ENCODE measurements at regions not wholly inside any gene's neighbourhood (a gene's known extent, or its start where the extent isn't known, plus 50 kb on each side); places are given as distances from the start of the nearest gene placed in this dataset.

DNA sequence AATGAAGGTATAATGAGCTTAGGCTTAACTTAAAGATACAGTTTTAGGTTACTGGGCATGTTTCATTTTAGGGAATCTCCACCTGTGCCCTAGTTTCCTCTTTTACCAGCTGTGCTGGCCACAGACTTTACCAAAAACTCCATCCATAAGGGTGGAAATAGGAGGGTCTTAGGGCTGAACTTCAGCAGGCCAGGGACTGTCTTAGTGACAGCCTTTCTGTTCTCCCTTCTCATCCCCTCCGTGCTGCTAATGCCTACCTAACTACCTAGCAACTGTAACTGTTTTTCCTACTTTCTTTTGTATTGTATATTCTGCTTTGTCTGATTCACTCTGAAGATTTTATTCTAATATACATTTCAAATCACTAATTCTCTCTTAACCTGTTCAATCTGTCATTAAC is 1375.3 kb downstream of the PCDH18 start:
- no peak for DNase-seq (ENCODE audit: low read depth in 1 of 2, low spot score in 1 of 2)

GRCh38 chr4:136150046-136150445 is 1382.2 kb downstream of the PCDH18 start:
- no peak for DNase-seq (ENCODE audit: low read depth in 1 of 2, low spot score in 1 of 2)

DNA sequence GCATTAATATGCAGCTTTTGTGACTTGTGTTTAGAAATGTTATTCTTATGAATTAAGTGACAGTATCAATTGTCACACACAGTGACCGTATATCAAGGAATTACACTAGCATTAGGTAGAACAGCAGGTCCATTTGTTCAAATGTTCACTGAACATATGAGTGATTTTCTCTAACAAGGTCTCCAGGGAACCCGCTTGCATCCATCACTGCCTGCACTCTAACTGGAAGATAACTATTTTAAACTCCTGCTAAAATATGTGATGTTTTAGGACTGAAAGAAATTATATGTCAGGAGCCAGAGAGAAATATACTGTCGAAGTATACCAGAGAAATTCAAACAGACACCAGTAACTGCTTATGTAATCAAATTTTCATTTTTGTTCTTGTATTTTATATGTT is 1395.7 kb downstream of the PCDH18 start:
- DNase-seq (ENCODE audit: low read depth in 1 of 2, low spot score in 1 of 2) = no peak

GRCh38 chr4:136124251-136124745 is 1408.0 kb downstream of the PCDH18 start:
- DNase-seq (ENCODE audit: low read depth in 1 of 2, low spot score in 1 of 2) = no peak

DNA sequence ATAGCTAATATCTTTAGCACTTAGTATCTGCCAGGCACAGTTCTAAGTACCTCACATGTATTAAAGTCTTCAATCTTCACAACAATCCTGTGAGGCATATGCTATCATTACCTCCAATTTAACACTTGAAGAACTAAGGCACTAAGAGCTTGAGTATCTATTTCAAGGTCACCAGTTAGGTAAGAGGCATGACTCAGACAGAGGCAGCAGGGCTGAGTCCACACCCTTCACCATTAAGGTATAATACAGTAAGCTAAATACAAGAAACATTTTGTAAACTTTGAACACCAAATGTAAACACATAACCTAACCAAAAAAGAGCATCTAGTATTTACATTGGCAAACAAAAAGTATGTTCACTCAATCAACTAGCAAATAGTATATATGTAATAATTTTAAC is 1410.9 kb downstream of the PCDH18 start:
- DNase-seq (ENCODE audit: low read depth in 1 of 2, low spot score in 1 of 2) = no peak

- no peak for DNase-seq (ENCODE audit: low read depth in 1 of 2, low spot score in 1 of 2)
These were observed 1418.4 kb downstream of the PCDH18 start for GRCh38 chr4:136113921-136114320.

- no peak for DNase-seq (ENCODE audit: low read depth in 1 of 2, low spot score in 1 of 2)
These were observed 1420.2 kb downstream of the PCDH18 start for GRCh38 chr4:136112116-136112515.

GRCh38 chr4:136106753-136107152 is 1425.5 kb downstream of the PCDH18 start:
- no peak for DNase-seq (ENCODE audit: low read depth in 1 of 2, low spot score in 1 of 2)

DNA sequence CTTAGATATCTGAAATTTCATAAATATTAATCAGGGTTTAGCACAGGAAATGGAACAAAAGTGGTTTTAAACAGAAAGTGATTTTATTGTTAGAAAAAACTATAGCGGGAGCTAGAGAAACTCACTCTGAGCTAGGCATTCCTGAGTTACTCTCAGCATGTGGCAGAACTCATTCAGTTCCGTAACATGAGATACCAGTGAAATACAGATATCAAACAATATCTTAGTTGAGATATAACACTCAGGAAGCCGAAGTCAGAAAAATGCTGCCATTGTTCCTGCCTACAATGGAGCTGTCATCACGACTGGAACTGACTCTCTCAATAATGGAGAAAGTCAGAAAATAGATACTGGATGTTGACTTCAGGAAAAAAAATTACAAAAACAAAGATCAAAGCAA is 1428.7 kb downstream of the PCDH18 start:
- no peak for DNase-seq (ENCODE audit: low read depth in 1 of 2, low spot score in 1 of 2)

- no peak for DNase-seq (ENCODE audit: low read depth in 1 of 2, low spot score in 1 of 2)
These were observed 1434.6 kb downstream of the PCDH18 start for GRCh38 chr4:136097676-136098075.

GRCh38 chr4:136088211-136088867 is 1444.0 kb downstream of the PCDH18 start:
- no peak for DNase-seq (ENCODE audit: low read depth in 1 of 2, low spot score in 1 of 2)

GRCh38 chr4:136078976-136079375 is 1453.3 kb downstream of the PCDH18 start:
- no peak for DNase-seq (ENCODE audit: low read depth in 1 of 2, low spot score in 1 of 2)

DNA sequence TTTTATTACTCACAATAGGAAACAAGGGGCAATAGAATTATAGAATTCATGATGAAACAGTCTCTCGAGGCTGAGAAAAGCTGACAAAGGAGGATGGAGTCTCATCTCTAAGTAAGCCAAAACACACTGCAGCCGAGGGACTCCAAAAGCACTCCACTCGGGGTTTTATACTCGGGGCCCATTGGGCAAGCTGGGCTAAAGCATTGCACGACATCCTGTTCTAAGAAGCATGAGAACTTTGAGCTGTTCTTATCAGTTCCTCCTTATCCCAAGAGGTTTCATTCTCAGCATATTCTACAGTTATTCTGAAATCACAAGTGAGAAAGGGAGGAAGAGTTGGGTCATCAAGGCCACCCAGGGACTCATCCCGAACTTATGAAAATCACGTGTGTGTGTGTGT is 1475.5 kb downstream of the PCDH18 start:
- no peak for DNase-seq (ENCODE audit: low read depth in 1 of 2, low spot score in 1 of 2)

DNA sequence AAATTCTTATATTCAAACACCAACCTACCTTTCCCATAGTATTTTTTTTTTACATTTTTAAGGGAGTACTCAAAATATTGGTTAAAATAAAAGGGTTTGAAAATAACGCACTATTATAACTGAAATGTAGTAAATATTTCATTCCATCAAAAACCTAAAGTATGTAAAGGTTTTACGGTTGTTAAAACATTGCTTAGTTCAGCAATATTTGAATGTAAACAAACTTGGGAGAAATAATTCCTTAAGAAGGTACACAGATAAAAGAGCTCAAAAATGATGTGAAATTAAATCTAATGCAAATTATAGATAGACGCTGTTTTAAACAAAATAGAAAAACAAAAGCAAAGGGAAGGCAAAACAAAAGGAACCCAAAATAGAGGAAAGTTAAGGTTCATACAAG is 1476.9 kb downstream of the PCDH18 start:
- no peak for DNase-seq (ENCODE audit: low read depth in 1 of 2, low spot score in 1 of 2)

DNA sequence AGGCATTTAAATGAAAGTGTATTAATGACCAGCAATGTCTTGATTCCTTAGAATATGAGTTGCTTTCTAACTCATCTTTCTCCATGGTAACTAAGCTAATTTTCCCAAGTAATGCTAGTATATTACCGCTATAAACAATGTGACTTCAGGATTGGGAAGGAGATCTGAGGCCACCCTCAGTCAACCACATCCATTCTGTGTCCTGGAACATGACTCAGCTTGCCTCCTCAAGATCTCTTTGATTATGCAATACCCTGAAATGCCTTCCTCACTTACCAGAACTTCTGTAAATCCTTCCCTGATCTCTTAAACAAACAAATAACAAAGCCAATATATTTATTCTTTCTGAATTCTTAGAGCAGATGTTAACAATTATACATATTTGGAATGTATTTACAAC is 1495.5 kb downstream of the PCDH18 start:
- DNase-seq (ENCODE audit: low read depth in 1 of 2, low spot score in 1 of 2) = no peak

DNA sequence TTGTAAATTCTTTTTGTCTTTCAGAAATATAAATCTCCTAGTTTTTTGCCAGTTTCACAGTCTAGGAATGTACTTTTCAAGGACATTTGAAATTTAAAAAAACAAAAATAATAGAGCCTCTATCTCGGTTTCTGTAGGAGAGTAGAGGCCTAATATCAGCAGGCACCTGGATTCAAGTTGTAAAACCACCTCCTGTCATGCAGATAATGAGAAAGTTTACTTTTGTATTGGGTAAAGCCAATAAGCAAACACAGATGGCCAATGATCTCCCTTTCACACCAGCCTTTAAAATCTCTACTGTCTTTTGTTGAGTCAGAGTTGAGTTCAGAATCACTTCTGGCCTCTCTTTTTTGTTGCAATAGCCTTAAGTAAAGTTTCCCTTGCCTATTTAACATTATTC is 1499.9 kb downstream of the PCDH18 start:
- DNase-seq (ENCODE audit: low read depth in 1 of 2, low spot score in 1 of 2) = no peak

GRCh38 chr4:136025540-136025939 is 1506.8 kb downstream of the PCDH18 start:
- DNase-seq (ENCODE audit: low read depth in 1 of 2, low spot score in 1 of 2) = no peak

- DNase-seq (ENCODE audit: low read depth in 1 of 2, low spot score in 1 of 2) = no peak
These were observed 1514.7 kb downstream of the PCDH18 start for GRCh38 chr4:136017556-136017955.

GRCh38 chr4:136012220-136012619 is 1520.1 kb downstream of the PCDH18 start:
- no peak for DNase-seq (ENCODE audit: low read depth in 1 of 2, low spot score in 1 of 2)

DNA sequence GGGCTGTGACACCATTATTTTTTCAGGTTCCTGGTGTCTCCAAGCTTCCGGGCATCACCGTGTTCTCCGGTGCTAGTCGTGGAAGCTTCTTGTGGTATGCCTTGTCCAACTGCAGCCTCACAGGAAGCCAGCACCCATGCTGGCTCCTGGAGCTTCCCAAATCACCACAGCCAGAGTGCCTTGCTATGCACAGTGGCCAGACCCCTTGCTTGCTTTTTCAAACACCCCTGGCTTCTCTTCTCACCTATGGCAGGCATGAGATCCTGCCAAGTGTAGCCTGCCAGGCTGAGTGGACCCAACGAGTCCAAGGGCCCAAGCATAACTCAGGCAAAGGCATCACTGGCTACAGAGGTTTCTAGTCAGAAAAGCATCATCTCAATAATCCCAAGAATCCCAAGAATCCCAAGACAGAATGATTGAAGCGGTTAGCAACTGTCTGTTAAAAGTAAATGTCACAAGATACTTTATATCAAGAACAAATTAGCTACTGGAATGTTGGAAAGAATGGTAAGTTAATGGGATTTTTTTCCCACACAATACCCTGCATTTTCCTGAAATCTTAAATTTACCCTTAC is 1522.9 kb downstream of the PCDH18 start:
- DNase-seq (ENCODE audit: low read depth in 1 of 2, low spot score in 1 of 2) = no peak

DNA sequence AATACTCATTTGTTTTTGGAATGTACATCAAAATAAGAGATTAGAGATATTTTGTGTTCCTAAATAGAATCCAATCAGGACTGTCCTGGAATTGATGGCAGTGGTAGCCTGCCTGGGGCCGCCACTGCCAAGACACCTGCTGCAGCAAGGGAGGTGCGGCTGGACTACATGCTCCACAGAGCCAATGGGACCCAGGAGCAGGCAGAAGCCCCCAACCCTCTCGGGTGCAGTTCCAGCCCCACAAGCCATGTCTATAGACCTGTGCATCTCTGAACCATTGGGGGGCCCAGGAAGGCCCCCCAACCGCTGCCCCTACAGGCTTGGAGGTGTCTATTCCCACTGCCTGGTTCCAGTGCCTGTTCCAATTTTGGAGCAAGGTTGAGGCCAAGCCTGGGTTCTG is 1524.3 kb downstream of the PCDH18 start:
- DNase-seq (ENCODE audit: low read depth in 1 of 2, low spot score in 1 of 2) = no peak

GRCh38 chr4:136002316-136002715 is 1530.0 kb downstream of the PCDH18 start:
- no peak for DNase-seq (ENCODE audit: low read depth in 1 of 2, low spot score in 1 of 2)

DNA sequence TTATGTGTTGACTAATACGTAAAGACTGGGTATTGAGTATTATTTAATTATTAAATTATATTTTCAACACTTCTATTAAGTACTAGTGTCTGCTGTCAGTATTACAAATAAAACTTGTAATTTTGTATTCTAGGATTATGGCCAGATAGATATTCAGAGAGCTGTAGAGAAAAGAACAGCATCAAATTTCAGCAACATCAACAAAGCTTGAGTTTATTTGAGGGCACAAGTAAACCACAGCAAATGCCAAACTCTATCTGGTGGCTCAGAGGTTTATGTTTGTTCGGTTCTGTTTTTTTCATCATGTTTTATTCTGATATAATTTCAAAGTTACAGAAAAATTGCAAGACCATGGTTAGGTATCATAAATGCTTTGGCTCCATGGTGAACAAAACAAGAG is 1530.5 kb downstream of the PCDH18 start:
- DNase-seq (ENCODE audit: low read depth in 1 of 2, low spot score in 1 of 2) = no peak

Data from activated CD4-positive, alpha-beta T cell treated with anti-CD3 and anti-CD28 coated beads, Interleukin-2, amount 50 U/mL, for 24 hours (primary cell).